Forelimb muscle (tissue), 1 donor: ENCODE measurements at regions not wholly inside any gene's neighbourhood (a gene's known extent, or its start where the extent isn't known, plus 50 kb on each side); places are given as distances from the start of the nearest gene placed in this dataset.
A peak's percentile ranks its signal among the peaks of the same experiment; 100 is the strongest.

Experiments
- DNase-seq: peaks from one replicate; pipeline ENCODE4 v3.0.0-alpha.2; 2013; ENCODE audit warnings: low read depth

DNA sequence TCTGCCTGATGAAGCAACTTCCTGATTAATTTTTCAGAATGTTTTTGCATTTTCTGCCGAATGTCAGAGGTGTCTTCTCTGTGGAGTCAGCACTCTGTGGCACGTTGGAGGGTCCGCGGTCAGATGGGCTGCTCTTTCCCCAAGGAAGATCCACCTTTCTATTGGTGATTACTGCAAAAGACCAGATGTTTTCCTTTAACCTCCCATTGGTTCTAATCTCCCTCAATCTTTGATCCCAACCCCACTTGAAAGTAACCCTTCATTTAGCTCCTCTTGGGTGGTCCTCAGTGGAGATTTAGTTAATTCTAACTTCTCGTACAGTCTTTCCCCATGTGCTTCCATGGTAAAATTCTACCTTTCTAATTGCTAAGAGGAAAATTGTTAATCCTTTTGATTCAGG, 397.7 kb upstream of the DDHD1 start:
- no peak for DNase-seq

DNA sequence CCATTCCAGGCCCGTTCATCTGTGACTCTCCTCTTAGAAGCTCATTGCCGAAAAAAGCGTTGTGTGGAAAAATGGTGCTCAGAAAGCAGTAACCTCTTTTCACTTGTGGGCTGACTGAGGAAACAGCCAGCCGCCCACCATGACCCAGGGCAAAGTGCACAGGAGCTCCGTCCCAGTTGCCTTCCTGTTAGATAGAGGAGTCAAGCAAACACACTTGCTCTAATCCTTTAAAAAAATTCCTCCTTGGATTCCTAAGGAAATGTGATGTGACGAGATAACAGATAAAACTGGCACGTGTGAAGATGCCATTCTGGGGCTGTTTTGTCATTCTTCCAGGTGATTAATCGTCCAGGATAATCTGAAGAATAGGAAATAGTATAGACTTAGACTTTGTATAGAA, 396.8 kb upstream of the DDHD1 start:
- no peak for DNase-seq

DNA sequence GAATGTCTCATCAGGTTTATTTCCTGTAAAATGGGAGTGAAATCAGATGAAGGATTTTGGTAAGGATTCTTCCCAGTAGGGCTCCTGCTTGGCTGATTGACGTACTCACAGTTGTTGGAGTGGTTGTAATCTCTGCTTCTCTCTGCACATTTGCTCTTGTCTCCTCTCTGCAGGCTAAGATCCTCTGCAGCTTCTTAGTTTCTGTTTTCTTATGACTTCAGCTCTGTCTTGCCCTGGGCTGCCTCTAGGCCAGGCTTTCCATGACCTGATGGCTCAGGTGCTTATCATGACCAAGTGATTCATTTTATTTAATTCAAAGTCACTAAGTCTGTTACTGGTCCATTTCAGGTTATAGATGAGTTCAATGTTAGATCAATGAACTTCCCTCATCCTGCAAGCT, 394.5 kb upstream of the DDHD1 start:
- DNase-seq: no peak

DNA sequence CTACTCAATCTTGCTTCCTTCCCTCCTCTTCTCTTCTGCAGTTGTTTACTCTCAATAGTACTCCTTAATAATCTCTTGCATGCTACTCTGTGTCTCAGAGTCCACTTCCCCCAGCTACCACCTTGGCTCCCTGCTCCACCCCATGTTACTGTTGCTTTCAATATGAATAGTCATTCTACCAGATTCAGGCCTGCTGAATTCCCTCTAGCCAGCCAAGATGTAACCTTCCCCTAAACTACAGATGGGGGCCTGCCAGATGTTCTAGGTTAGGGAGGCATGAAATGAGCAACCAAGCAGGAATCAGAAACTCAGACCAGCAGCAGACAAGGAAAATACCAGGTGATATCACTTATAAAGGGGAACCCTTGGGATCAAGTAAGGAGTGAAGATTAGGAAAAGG, 392.1 kb upstream of the DDHD1 start:
- DNase-seq: no peak

DNA sequence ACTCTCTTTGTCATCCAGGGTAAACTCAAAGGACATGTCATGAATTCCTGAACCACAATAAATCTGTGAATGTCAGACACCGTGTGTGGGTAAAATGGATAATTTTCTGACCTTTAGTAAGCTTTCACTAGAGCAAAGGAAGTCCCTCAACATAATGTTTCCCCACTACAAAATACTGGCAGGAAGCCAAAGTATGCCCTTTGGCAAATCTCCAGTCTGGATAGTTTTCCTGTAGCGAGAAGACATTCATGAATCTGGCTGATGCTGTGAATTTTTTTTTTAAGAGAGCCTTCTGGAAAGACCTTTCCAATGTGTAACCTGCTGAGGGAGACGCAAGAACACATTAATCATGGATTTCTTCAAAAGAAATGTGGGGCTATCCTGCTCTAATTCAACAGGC, 389.6 kb upstream of the DDHD1 start:
- no peak for DNase-seq

DNA sequence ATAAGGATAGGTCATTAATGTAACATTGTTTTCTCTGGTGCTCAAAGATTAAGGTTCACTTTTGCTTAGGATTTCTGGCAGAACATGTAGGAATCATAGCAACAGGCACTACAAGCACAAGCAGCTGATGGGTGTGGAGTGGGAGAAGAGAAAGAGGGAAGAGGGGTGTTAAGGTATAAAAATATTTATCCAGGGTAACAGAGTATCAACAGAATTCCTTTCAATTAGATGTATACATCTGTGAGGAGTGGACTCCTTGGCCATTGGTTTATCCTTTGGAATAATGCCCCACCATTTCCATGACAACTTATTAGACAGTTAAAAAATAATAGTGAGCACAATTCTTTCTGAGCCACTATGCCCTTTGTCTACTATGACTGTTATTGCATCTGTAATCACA, 388.3 kb upstream of the DDHD1 start:
- DNase-seq: no peak

DNA sequence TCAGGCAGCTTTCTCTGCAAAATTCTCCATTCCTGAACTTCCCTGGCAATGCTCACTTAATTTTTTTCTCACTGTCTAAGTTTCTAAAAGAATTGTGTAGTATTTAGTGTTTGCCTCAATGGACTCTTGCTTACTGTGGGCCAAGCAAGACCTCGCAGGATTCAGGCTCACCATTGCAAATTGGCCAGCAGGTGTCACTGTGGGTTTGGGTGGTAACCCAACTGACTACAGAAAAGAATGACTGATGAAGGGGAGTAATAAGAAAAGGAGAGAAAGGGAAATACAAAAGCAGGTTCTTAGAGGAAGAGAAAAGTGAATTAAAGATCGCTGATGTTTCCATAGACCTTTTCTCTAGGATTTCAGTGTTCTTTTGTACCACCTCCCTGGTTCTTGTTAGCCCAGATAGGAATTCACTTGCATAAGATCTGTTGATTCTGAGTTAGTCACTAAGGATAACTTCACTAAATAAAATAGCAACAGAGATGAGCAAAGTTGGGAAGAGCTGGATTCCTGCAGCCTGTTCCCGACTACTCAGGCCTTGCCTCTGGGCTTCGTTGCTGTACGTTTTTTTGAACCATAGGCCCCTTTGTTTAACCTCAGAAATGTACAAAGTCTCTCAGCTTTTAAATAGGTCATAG, 386.5 kb upstream of the DDHD1 start:
- DNase-seq: peak; percentile 68

DNA sequence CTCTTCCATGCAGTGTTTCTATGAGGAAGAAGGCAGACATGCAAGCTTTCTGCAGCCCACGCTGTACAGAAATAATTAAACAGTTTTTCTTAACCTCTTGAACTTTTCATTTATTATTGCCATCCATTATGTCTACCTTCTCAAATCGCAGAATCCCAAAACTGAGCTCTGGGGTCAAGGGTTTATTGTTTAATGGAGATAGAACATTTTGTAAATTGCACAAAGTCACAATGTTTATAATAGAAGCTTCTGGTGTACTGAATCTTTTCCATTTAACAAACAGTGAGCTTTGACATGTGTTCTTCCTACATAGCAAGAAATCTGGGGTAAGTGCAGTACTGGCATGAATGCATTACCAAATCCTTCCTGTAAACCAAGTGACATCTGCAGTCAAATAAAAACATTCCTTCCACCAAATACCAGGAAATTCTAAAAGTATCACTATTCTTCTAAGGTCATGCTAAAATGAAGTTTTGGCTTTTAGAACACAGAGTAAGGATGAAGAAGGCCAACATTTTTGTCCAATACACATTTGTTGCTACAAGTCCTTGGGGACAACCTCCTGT, 385.3 kb upstream of the DDHD1 start:
- no peak for DNase-seq

DNA sequence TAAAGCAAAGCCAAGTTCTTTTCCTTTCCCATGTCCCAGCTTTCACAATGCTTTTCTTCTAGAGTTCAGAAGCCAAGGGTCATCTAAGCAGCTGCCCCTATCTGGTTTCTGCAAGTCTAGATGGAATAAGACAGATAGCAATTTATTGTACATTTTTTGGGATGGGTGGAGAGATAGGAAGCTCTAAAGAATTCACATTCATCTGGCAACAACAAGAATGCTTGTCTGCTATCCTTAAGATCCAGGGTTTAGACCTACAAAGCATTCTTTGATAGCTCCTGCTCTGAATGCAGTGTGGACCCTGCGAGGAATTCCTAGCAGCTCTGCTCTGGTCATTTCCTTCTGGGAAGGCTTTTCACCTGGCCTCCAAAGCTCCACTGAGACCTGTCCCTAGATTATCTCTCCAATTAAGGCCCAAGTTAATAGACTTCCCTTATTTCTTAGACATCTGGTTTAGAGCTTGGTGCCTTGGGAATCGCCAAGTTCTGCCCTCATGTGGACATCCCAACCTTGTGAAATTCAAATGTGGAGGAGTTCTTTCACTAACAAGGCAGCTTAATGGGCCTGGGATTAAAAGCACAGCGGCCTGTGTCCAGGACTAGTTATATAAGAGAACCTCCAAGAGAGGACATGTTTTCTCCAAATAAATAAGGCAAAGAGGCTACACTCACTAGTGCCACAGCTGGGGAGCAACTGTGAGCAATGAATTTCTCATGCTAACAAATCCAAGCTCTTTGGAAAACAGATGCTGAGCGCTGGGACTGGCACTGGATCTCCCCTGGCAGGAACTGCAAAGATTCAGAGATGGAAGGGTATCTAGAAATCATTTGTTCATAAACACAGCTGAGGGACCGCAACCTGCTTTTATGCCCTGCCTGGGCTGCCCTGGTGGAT, 384.5 kb upstream of the DDHD1 start:
- DNase-seq: no peak

DNA sequence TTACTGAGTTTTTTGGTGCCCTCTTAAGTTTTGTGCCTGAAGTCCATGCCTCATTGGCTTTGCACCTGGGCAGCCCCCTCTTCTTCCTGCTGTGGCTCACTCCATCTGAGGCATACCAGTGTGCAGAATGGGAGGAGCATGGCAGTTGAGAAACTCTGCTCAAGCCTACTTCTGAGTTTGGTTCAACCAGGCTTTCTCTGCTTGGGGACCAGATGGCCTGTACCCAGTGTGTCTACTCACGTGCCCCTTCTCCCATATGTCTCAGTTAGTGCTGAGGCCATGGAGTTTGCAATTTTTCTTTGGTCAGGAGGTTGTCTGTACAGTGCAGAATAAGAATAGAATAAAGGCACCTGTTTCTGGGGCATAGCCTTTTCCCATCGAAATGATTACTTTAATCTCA, 383.3 kb upstream of the DDHD1 start:
- DNase-seq: no peak

DNA sequence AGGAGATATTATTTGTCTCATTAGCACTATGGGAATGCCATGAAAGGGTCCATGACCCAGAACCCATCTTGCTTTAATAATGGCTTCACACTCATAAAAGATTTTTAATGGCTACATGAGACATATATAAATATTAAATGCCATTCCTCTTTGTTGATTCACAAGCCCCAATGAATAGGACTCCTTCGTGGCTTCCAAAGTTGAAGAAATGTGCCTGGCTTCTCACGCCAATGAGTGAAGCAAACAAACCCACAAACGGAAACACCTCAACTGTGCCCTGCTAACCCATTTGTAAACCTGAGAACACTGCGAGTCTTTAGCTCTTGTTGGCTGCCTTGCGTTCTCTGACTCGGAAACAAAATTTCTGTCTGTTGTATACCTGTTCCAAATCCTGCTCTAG, 381.7 kb upstream of the DDHD1 start:
- DNase-seq: no peak

DNA sequence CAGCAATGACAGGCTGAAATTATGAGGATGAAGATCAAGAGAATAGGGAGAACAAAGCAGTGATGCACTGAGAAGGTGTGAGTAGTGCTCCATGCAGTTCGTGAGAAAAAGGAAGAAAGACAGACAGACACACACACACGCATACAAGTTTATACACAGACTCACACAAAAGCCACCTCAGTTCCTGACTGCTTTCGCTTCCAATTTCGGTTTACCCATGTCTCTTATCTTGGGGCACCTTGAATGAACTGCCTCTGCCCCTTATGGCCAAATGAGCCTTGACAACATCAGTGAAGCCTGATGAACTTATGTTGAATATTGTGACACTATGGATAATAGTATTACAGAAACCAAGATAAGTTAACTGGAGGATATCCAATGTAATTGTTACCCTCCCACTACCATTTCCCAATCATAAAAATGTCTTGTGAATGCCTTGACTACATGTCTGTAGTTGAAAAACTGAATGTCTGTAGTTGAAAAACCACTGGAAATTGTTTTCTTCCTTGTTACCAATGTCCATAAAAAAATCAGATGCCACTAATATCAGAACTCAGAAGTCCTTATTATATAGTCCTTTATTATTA, 380.4 kb upstream of the DDHD1 start:
- DNase-seq: no peak

DNA sequence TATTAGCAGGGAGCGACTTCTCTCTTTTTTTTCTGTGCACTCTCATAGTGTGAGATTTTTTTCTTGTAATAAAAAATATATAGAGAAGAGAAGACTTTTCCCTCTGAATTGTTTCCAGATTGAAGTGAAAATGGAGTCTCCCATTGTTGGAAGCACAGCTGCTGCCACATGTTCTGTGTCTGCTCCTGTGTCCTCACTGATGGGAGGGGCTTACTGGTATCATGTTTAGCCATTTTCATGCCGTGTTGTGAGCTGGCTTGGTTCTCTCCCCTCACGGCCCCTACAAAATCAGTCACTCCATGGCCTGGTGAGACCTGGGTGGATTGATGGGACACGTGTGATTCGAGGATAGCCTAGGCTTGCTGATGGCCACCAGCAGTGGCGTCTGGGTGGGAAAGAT, 379.7 kb upstream of the DDHD1 start:
- no peak for DNase-seq

DNA sequence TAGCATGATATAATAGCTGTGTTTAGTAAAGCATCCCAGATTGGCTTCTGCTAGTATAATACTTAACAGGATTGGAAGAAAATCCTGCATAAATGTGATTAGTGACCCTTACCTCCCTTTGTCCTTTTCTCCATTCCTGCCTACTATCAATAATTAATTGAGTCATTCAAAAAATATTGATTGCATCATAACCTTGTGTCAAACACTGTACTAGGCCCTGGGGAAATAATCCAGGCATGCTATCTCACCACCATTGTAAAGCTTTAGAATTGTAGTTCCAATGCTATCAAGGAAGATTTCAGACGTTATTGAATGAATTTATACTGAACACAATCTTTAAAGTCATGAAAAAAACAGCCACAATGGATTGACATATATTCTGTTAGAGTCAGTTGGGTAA, 378.6 kb upstream of the DDHD1 start:
- no peak for DNase-seq

DNA sequence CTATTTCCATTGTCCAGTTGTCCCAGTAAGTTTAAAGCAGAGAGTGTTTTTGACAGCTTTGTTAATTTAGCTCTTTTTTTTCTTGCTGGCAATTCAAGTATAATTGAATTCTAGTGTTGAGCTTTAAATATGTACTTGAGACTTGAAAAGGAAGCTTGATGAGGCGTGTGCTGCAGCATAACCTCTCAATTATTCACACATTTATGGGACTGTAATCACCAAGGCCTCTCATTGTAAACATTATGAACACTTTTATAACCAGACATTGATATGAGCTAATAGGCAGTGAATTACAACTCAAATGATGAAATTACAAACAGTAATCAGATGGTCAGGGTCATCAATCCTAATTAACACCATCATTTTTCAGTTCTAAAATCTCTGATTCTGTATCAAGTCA, 378.0 kb upstream of the DDHD1 start:
- DNase-seq: no peak

DNA sequence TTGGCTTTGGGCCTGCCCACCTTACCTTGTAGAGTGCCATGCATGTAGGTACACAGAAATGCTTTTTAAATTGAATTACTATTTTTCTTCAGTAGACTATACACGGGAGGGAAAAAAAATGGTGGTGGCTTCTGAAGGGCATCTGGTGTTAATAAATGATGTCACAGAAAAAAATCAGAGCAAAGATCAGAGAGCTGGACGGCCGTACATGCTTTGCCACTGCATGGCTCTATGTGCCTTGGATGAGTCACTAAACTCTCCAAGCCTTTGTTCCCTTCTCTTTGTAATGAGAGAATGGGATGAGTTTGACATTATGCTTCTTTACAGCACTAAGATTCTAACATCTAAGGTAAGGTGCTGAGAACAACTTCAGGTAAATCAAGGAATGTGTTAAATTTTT, 376.4 kb upstream of the DDHD1 start:
- DNase-seq: no peak

DNA sequence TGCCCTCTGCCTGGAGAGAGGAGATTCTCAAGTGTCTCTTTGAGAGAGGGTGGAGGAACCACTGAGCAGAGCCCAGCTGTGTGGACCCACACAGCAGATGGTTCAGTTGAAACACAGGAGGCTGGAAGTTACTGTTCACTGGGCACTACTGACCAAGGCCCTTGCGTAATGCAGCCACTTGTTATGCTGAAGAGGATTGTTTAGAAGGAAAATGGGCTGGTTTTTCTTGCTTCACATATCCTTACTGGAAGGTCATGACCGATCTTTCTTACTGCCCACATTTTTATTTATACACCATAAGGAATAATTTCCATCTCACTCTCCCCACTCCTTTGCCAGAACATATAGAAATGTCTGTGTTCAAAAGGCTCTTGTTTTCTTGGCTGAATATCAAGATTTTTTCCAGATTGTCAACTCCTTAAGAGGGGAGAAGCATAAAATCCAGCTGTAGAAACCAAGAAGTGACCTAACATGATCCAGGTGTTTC, 375.1 kb upstream of the DDHD1 start:
- no peak for DNase-seq

DNA sequence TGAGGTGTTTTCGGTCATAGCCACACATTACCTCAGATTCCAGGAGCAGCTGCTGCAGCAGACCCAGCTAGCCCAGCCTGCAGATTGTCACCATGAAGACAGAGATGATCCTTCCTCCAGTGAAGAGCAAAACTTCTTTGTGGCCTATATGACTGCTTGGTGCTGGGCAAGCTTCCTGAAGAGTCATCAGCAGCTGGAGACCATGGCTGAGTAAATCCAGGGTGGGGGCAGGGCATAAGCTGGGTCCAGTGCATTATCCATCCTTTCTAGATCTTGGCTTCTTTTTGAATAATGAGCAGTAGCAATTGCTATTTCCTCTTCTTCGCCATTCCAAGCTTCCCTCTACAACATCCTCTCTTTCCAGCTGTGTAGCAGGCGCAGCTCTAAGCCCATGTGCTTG, 373.1 kb upstream of the DDHD1 start:
- no peak for DNase-seq

DNA sequence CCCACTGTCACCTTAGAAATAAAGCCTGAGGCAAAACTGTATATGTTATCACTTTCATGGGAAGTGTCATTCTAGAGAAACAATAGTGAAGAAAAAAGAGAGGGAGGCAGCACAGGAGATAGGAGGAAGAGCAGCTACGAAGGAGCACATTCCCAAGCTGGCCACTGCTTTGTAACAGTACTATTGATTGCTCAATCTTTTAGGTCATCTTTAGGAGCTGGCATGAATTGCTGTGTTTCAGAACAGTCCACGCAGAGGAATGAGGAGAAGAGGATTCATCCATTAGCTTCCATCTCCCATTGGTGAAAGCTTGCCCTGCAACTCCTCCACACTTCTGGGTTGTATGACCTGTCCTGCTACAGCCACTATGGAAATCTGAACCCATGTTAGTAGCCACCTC, 372.5 kb upstream of the DDHD1 start:
- no peak for DNase-seq

DNA sequence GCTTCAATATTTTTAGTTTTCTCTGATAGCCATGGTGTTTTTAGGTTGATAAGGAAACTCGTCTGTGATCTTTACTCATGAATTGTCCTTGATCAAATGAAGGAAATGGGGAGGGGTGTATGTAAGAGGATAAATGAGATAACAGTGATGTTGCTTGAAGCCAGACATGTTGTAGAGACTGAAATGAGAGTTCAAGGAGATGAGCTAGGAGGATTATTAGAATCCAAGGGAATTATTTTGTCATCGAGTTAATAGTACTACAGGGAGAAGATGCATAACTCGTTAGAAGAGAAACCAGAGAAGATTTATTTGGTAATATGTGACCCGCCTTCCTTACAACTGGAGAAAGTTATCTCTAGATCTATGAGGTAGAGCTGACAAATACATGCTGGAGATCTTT, 371.3 kb upstream of the DDHD1 start:
- no peak for DNase-seq

DNA sequence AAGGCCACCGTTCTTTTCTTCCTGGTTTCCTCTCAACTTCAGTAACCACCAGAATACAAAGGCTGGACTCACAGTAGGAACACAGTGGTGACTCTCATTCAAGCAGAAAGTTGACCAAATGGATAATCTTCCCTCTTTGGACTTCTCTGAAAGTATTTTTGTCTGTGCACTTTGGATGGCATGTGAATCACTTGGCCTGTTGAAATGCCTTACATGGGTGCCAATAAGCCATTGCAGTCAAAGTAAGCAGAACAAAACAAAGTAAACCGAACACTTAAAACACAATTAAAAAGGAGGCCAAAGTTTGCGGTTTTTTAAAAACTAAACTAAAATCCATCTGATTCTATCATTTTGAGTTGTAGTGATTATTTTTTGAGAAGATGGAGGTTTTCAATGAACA, 370.1 kb upstream of the DDHD1 start:
- no peak for DNase-seq

DNA sequence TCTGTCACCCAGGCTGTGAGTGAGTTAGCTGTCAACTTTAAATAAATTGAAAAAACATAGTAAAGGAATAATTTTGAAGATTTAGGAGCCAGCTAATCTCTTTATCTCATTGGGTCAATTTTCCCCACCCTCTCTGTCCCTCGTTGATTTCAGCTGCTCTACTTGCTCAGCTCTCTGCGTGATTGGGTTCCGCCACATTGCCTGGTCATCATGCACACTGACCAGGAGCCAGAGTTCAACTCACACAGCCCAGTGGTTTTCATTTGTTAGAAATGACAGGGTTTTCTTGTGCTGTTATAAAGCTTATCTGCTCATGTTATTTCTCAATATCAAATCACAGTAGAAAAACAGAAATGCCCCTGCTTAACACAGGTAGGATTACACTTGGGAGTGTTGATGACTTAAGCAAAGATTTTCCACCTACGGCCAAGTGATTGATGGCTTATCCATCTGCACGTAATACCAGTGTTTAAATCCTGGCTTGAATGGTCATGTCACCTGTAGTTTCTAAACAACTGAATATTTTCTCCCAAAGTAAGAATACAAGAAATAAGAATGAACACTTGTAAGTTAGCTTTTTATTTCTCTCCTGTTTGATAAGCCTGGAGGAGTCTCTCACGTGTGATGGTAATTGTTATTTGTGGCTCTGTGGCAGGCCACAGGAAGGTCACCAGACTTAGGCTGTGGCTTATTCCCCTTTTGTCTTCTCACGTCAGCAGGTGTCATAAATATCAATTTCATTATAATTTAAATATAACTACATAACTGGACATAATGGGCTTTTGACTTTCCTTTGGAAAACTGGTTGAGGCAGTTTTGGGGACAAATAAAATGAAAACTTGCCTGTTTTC, 367.2 kb upstream of the DDHD1 start:
- DNase-seq: no peak
